Keratinocyte (primary cell): ENCODE measurements at regions not wholly inside any gene's neighbourhood (a gene's known extent, or its start where the extent isn't known, plus 50 kb on each side); places are given as distances from the start of the nearest gene placed in this dataset.

Experiments
- DNase-seq: peaks from one replicate; pipeline ENCODE4 v3.0.0-alpha.2; 2011; ENCODE audit warnings: low read depth, missing footprints, low spot score
- FAIRE-seq: peaks from 2 replicates; lab custom pipeline; 2011; peaks lifted over from hg19 to GRCh38; lab: Jason Lieb, UNC
- H2AFZ ChIP-seq: 2 replicates; pipeline ENCODE4 v1.6.0; 2012; ENCODE audit warnings: low read length, control low read depth, inconsistent platforms; ENCODE audit not compliant: control insufficient read depth
- H3K27ac ChIP-seq: 2 replicates; pipeline ENCODE4 v1.5.1; 2011; ENCODE audit warnings: low read length; ENCODE audit not compliant: control insufficient read depth, insufficient read depth
- H3K27me3 ChIP-seq: 3 replicates; pipeline ENCODE4 v1.6.0; 2011; ENCODE audit warnings: low read length; ENCODE audit not compliant: control insufficient read depth, insufficient read depth; ENCODE audit errors: extremely low read depth
- H3K36me3 ChIP-seq, 2 experiments: 2 replicates in 1 of 2; 3 replicates in 1 of 2; pipeline ENCODE4 v1.5.1; 2011; ENCODE audit warnings: low read length in 2 of 2, mild to moderate bottlenecking in 1 of 2; ENCODE audit not compliant: control insufficient read depth in 2 of 2, insufficient read depth in 2 of 2; ENCODE audit errors: extremely low read depth in 1 of 2
- H3K4me1 ChIP-seq: 3 replicates; pipeline ENCODE4 v1.5.1; 2011; ENCODE audit warnings: low read length; ENCODE audit not compliant: control insufficient read depth, insufficient read depth; ENCODE audit errors: extremely low read depth
- H3K4me2 ChIP-seq: 3 replicates; pipeline ENCODE4 v1.6.0; 2011; ENCODE audit warnings: low read depth, low read length; ENCODE audit not compliant: control insufficient read depth, insufficient read depth; ENCODE audit errors: extremely low read depth
- H3K4me3 ChIP-seq, 3 experiments: fragments of 200-600 bp in 1 of 3; sonication (generic) in 1 of 3; 2 replicates in 2 of 3; 3 replicates in 1 of 3; pipeline ENCODE4 v1.5.1; 2011 to 2016; ENCODE audit warnings: low read length in 3 of 3, mild to moderate bottlenecking in 3 of 3, control low read depth in 2 of 3, inconsistent platforms in 1 of 3, low read depth in 1 of 3, mixed read lengths in 1 of 3, mixed run types in 1 of 3, moderate library complexity in 1 of 3; ENCODE audit not compliant: control insufficient read depth in 2 of 3, insufficient read depth in 2 of 3; ENCODE audit errors: extremely low read depth in 1 of 3
- H3K79me2 ChIP-seq: 2 replicates; pipeline ENCODE4 v1.6.0; 2012; ENCODE audit warnings: low read length; ENCODE audit not compliant: control insufficient read depth, insufficient read depth
- H3K9ac ChIP-seq: 3 replicates; pipeline ENCODE4 v1.6.0; 2011; ENCODE audit warnings: low read length; ENCODE audit not compliant: control insufficient read depth, insufficient read depth; ENCODE audit errors: extremely low read depth
- H3K9me1 ChIP-seq: 3 replicates; pipeline ENCODE4 v1.6.0; 2011; ENCODE audit warnings: low read length; ENCODE audit not compliant: control insufficient read depth, insufficient read depth; ENCODE audit errors: extremely low read depth
- H3K9me3 ChIP-seq: 2 replicates; pipeline ENCODE4 v1.5.1; 2012; ENCODE audit warnings: low read depth, low read length; ENCODE audit not compliant: control insufficient read depth
- H4K20me1 ChIP-seq: 3 replicates; pipeline ENCODE4 v1.6.0; 2011; ENCODE audit warnings: low read length; ENCODE audit not compliant: control insufficient read depth, insufficient read depth; ENCODE audit errors: extremely low read depth
- CTCF ChIP-seq, 3 experiments: IDR thresholded peaks in 1 of 3; conservative IDR thresholded peaks in 1 of 3; optimal IDR thresholded peaks in 1 of 3; 2 replicates in 2 of 3; 3 replicates in 1 of 3; pipeline versions ENCODE3 to v1.5.1; 2011; ENCODE audit warnings: low read length in 3 of 3, mild to moderate bottlenecking in 3 of 3, moderate library complexity in 2 of 3, control low read depth in 1 of 3, inconsistent platforms in 1 of 3; ENCODE audit not compliant: insufficient read depth in 2 of 3; ENCODE audit errors: extremely low read depth in 1 of 3
- EZH2 ChIP-seq: IDR thresholded peaks from one replicate; pipeline ENCODE4 v1.6.1; 2012; ENCODE audit warnings: inconsistent platforms, mild to moderate bottlenecking, low read length, moderate library complexity
- dilution Hi-C: fragments of 300-500 bp; cut with MboI; formaldehyde crosslinking; loops from one replicate; pipeline ENCODE4 v1.7.0; 2020; ENCODE audit warnings: low sequenced_read_pairs; ENCODE audit not compliant: extremely low pct_ligation_motif_present

- TF ChIP-seq CTCF (optimal IDR thresholded peaks at IDR 0.05 in 1 of 3, IDR thresholded peaks at IDR 0.05 in 1 of 3, conservative IDR thresholded peaks at IDR 0.05 in 1 of 3; ENCODE audit: extremely low read depth in 1 of 3, insufficient read depth in 2 of 3, low read length in 3 of 3) = no peak
- no peak for TF ChIP-seq EZH2
- no peak for DNase-seq
Measured at GRCh38 chr4:37165844-37166243, 78.7 kb upstream of the NWD2 start.

DNA sequence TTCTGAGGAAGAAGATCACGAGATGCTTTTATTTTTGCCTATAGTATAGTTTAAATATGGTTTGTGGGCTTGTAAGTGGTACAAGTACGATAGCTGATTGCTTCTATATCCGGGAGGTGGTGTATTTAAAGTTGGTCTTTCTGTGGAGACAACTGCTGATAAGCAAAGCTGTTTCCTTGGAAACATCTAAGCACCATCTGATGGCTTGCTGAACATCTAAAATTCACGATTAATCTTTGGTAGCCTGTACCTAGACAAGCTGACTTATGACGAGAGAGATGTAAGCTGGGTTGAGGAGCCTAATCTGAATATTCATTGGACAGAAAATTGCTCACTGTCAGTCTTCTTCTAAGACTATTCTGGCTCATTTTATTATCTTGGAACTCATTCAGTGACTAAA lies 74.6 kb upstream of the NWD2 start:
- TF ChIP-seq EZH2 (no peak), CTCF (optimal IDR thresholded peaks at IDR 0.05 in 1 of 3, IDR thresholded peaks at IDR 0.05 in 1 of 3, conservative IDR thresholded peaks at IDR 0.05 in 1 of 3; ENCODE audit: extremely low read depth in 1 of 3, insufficient read depth in 2 of 3, low read length in 3 of 3) (no peak)
- no peak overlapping the region for H3K4me2 ChIP-seq
- no peak overlapping the region for H3K27ac ChIP-seq
- H3K27me3 ChIP-seq = no peaks in the 10 kb centered on the region
- H3K36me3 ChIP-seq = no peaks in the 10 kb centered on the region
- no peak for FAIRE-seq
- H3K4me1 ChIP-seq = no peaks in the 10 kb centered on the region
- no peak overlapping the region for H3K4me3 ChIP-seq
- H3K9me3 ChIP-seq = no peaks in the 10 kb centered on the region
- H3K9me1 ChIP-seq = no peaks in the 10 kb centered on the region
- H3K9ac ChIP-seq = no peak overlapping the region
- DNase-seq = no peak
- no peaks in the 10 kb centered on the region for H4K20me1 ChIP-seq
- no peak overlapping the region for H2AFZ ChIP-seq
- dilution Hi-C loops = no loop called here
- no peaks in the 10 kb centered on the region for H3K79me2 ChIP-seq

More at GRCh38 chr4:37165844-37166243, 78.7 kb upstream of the NWD2 start:
- Histone ChIP-seq H3K9ac (no peak overlapping the region), H3K4me2 (no peak overlapping the region), H3K4me3 (no peak overlapping the region), H2AFZ (no peak overlapping the region), H3K4me1 (no peaks in the 10 kb centered on the region), H3K27ac (no peak overlapping the region), H3K9me3 (no peaks in the 10 kb centered on the region), H3K9me1 (no peaks in the 10 kb centered on the region), H3K27me3 (no peaks in the 10 kb centered on the region), H3K36me3 (no peaks in the 10 kb centered on the region), H3K79me2 (no peaks in the 10 kb centered on the region), H4K20me1 (no peaks in the 10 kb centered on the region)
- no peak for FAIRE-seq
- dilution Hi-C loops = no loop called here
